ENCODE measurements at regions not wholly inside any gene's neighbourhood (a gene's known extent, or its start where the extent isn't known, plus 50 kb on each side); places are given as distances from the start of the nearest gene placed in this dataset.

DNA sequence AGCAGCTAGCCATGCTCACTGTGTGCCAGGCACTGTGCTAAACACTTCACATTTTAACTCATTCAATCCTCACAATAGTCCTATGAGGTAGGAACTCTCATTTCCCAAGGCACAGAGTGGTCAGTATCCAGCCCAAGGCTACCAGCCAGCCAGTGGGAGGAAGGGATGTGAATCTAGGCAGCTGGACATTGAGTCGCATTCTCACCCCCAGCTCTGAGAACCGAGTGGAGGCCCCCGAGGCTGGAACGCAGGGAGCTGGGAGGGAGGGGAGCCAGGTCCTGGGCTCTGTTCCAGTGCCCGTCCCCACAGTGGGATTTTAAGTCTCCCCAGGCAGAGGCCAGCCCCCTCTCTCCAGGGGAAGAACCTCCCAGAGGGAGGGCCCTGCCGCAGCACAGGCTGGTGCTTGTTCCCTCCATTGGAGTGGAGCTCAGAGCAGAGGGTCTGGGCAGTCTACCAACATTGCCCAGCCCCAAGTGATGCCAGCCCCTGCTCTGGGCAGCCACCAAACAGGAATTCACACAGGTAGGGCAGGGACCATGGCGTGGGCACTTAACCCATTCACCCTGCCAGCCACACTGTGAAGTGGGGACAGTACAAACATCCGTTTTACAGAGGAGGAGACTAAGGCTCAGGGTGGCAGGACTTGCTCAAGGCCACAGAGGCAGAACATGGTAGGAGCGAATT lies 131.3 kb downstream of the CEBPB start:
- Histone ChIP-seq H2AFZ (ENCODE audit: low read length) (no peak overlapping the region), H3F3A (ENCODE audit: low read depth) (no peaks in the 10 kb centered on the region)

DNA sequence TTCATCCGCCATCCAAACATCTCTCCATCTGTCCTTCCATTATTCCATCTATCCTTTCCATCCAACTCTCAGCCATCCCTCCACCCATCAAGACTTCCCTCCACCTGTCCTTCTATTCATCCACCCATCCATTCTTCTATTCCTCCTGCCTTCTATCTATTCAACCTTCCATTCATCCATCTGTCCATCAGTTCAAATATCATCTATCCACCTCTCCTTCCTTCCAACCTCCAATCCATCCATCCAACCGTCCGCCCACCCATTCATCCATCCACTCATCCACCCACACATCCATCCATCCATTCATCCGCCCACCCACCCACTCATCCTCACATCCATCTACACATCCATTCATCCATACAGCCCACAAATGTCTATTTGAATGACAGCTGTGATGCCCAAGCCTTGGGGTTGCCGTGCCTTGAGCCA lies 132.1 kb downstream of the CEBPB start:
- H3K79me2 ChIP-seq (ENCODE audit: insufficient read depth, low read length): no peaks in the 10 kb centered on the region

More for the DNA sequence above, 131.3 kb downstream of the CEBPB start:
- Histone ChIP-seq H3K4me2 (ENCODE audit: low read depth, low read length, poor library complexity, severe bottlenecking) (no peak overlapping the region), H3K36me3 (ENCODE audit: insufficient read depth, low read length) (no peaks in the 10 kb centered on the region), H3K9me3 (ENCODE audit: insufficient read depth, low read depth, low read length) (no peaks in the 10 kb centered on the region), H3K27me3 (ENCODE audit: insufficient read depth, low read length, poor library complexity, severe bottlenecking) (no peaks in the 10 kb centered on the region), H4K20me1 (ENCODE audit: insufficient read depth, low read length, poor library complexity, severe bottlenecking) (no peaks in the 10 kb centered on the region), H3K9ac (ENCODE audit: low read depth, low read length, poor library complexity, severe bottlenecking) (no peak overlapping the region), H3K79me2 (ENCODE audit: insufficient read depth, low read length) (no peaks in the 10 kb centered on the region), H3K4me1 (ENCODE audit: insufficient read depth, low read length, poor library complexity, severe bottlenecking) (no peaks in the 10 kb centered on the region), H3K9me2 (replicated peaks; ENCODE audit: low read depth, low read length) (no peaks in the 10 kb centered on the region), H3K4me3 (ENCODE audit: low read length, poor library complexity, severe bottlenecking) (no peak overlapping the region)
- TF ChIP-seq EZH2phosphoT487 (IDR thresholded peaks at IDR 0.05; ENCODE audit: borderline replicate concordance): no peak
- TF ChIP-seq, protein P1, sequence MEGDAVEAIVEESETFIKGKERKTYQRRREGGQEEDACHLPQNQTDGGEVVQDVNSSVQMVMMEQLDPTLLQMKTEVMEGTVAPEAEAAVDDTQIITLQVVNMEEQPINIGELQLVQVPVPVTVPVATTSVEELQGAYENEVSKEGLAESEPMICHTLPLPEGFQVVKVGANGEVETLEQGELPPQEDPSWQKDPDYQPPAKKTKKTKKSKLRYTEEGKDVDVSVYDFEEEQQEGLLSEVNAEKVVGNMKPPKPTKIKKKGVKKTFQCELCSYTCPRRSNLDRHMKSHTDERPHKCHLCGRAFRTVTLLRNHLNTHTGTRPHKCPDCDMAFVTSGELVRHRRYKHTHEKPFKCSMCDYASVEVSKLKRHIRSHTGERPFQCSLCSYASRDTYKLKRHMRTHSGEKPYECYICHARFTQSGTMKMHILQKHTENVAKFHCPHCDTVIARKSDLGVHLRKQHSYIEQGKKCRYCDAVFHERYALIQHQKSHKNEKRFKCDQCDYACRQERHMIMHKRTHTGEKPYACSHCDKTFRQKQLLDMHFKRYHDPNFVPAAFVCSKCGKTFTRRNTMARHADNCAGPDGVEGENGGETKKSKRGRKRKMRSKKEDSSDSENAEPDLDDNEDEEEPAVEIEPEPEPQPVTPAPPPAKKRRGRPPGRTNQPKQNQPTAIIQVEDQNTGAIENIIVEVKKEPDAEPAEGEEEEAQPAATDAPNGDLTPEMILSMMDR (conservative IDR thresholded peaks at IDR 0.05; ENCODE audit: low read length): no peak

DNA sequence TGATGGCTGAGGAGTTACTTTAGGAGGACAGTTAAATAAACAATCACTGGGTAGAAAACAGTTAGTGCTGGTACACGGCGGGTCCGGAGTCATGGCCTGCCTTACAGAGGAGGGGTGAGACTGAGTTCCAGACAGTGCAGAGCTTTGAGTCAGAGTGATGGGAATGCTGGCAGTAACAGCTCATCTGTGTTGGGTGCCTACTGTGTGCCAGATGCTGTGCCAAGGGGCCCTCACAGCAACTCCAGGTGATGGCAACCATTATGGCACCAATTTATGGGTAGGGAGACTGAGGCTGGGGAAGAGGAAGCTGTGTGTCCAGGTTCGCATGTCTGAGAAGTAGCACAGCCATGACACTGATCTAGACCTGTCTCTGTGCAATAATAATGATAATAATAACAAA lies 132.6 kb downstream of the CEBPB start:
- no peaks in the 10 kb centered on the region for H3K9me3 ChIP-seq (ENCODE audit: insufficient read depth, low read depth, low read length)
- H3K4me3 ChIP-seq (ENCODE audit: low read length, poor library complexity, severe bottlenecking): no peak overlapping the region
- H3K27me3 ChIP-seq (ENCODE audit: insufficient read depth, low read length, poor library complexity, severe bottlenecking): no peaks in the 10 kb centered on the region
- no peak for TF ChIP-seq EZH2phosphoT487 (IDR thresholded peaks at IDR 0.05; ENCODE audit: borderline replicate concordance)
- TF ChIP-seq, protein P1 (conservative IDR thresholded peaks at IDR 0.05; ENCODE audit: low read length): no peak
- no peaks in the 10 kb centered on the region for H4K20me1 ChIP-seq (ENCODE audit: insufficient read depth, low read length, poor library complexity, severe bottlenecking)
- H3K9ac ChIP-seq (ENCODE audit: low read depth, low read length, poor library complexity, severe bottlenecking): no peak overlapping the region
- no peak overlapping the region for H2AFZ ChIP-seq (ENCODE audit: low read length)
- H3K9me2 ChIP-seq (replicated peaks; ENCODE audit: low read depth, low read length): no peaks in the 10 kb centered on the region
- H3F3A ChIP-seq (ENCODE audit: low read depth): no peaks in the 10 kb centered on the region
- no peaks in the 10 kb centered on the region for H3K79me2 ChIP-seq (ENCODE audit: insufficient read depth, low read length)
- H3K36me3 ChIP-seq (ENCODE audit: insufficient read depth, low read length): no peaks in the 10 kb centered on the region
- H3K4me1 ChIP-seq (ENCODE audit: insufficient read depth, low read length, poor library complexity, severe bottlenecking): no peaks in the 10 kb centered on the region
- no peak overlapping the region for H3K4me2 ChIP-seq (ENCODE audit: low read depth, low read length, poor library complexity, severe bottlenecking)

More for the DNA sequence above, 132.1 kb downstream of the CEBPB start:
- no peaks in the 10 kb centered on the region for H3K27me3 ChIP-seq (ENCODE audit: insufficient read depth, low read length, poor library complexity, severe bottlenecking)
- H3K9me2 ChIP-seq (replicated peaks; ENCODE audit: low read depth, low read length): no peaks in the 10 kb centered on the region
- no peaks in the 10 kb centered on the region for H3K4me1 ChIP-seq (ENCODE audit: insufficient read depth, low read length, poor library complexity, severe bottlenecking)
- no peak overlapping the region for H3K9ac ChIP-seq (ENCODE audit: low read depth, low read length, poor library complexity, severe bottlenecking)
- no peak overlapping the region for H2AFZ ChIP-seq (ENCODE audit: low read length)
- no peak for TF ChIP-seq EZH2phosphoT487 (IDR thresholded peaks at IDR 0.05; ENCODE audit: borderline replicate concordance)
- TF ChIP-seq, protein P1 (conservative IDR thresholded peaks at IDR 0.05; ENCODE audit: low read length): no peak
- no peaks in the 10 kb centered on the region for H3K9me3 ChIP-seq (ENCODE audit: insufficient read depth, low read depth, low read length)
- H3K4me2 ChIP-seq (ENCODE audit: low read depth, low read length, poor library complexity, severe bottlenecking): no peak overlapping the region
- no peaks in the 10 kb centered on the region for H3F3A ChIP-seq (ENCODE audit: low read depth)
- H4K20me1 ChIP-seq (ENCODE audit: insufficient read depth, low read length, poor library complexity, severe bottlenecking): no peaks in the 10 kb centered on the region
- H3K4me3 ChIP-seq (ENCODE audit: low read length, poor library complexity, severe bottlenecking): no peak overlapping the region
- no peaks in the 10 kb centered on the region for H3K36me3 ChIP-seq (ENCODE audit: insufficient read depth, low read length)

All from Loucy (cell line).